GM19043 (cell line): ENCODE measurements at regions not wholly inside any gene's neighbourhood (a gene's known extent, or its start where the extent isn't known, plus 50 kb on each side); places are given as distances from the start of the nearest gene placed in this dataset.

Experiments used
- ATAC-seq: cut with Tn5 transposase; IDR thresholded peaks from one replicate; pipeline ENCODE4 v1.9.1; 2021; ENCODE audit warnings: low read depth; ENCODE audit not compliant: unreplicated experiment

DNA sequence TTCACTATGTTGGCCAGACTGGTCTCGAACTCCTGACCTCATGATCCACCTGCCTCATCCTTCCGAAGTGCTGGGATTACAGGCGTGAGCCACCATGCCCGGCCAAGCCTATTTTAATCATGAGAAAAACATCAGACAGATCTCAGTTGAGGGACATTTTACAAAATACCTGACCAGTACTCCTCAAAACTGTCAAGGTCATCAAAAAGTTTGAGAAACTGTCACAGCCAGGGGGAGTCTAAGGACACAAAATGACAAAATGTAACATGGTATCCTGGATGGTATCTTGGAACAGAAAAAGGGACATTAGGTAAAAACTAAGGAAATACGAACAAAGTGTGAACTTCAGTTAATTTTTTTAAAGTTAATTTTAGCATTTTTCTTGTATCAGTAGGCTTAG lies 219.8 kb upstream of the PPP1R3A start:
- ATAC-seq = no peak

DNA sequence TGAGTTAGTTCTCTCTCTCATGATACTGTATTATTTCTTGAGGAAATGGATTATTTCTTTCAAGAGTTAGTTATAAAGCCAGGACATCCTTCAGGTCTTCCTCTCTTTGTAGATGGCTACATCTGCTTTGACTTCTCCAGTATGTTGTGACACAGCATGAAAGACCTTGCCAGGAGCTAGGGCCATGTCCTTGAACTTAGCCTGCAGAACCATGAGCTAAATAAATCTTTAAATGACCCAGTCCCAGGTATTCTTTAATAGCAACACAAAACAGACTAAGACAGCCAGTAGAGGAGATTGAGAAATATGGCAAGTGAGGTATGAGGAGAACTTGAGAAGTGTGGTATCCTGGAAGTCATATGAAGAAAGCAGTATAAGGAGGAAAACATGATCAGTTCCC lies 214.9 kb upstream of the PPP1R3A start:
- ATAC-seq = no peak

DNA sequence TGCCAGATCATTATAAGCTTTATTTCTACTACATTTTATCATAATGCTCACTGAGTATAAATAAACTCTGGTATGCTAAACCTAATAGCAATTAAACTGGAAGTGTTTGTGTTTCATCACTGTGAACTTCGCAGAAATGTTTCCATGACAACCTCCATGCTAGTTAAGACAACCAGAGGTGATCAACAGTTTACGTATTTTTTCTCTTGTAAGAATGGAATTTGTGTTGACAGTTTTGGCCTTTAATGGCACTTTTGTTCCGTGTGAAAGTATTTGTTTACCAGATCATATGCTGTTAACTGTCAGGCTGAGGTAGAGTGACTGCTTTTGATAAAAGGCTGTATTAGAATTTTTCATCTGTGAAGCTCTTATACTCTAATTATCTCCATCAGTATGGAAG lies 212.1 kb upstream of the PPP1R3A start:
- ATAC-seq = no peak

DNA sequence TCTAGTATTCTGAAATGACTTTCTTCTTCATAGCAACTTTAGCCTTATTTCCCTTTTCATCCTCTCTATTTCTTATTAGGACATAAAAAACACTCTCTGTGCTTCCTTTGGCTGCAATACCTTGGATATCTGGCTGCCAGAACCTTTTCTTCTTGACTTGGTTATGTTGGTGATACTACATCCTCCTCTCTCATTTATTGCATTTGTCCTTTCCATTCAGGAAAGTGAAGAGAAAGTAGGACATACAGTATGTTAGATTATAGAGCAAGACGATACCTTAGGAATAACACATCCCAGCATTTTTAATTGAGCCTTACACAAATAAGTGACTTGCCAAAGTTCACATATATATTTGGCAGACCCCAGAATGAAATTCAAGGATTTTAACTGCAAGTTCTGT lies 210.1 kb upstream of the PPP1R3A start:
- no peak for ATAC-seq

DNA sequence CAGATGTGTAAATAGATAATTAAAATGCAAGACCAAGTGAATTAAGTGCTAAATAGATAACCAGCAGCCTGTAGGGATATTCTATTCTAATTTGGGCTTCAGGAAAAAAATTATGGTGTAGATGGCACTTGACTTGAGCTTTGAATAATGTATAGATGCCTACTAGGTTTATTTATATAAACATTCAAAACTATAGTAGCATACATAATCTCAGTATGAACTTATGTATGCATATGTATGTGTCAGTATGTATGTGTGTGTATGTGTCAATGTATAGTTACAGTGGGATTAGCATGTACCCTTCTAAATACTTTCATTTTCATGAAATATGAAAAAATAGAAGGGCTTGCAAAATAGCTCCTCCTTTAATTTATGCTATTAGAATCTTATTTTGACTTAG lies 207.3 kb upstream of the PPP1R3A start:
- no peak for ATAC-seq

DNA sequence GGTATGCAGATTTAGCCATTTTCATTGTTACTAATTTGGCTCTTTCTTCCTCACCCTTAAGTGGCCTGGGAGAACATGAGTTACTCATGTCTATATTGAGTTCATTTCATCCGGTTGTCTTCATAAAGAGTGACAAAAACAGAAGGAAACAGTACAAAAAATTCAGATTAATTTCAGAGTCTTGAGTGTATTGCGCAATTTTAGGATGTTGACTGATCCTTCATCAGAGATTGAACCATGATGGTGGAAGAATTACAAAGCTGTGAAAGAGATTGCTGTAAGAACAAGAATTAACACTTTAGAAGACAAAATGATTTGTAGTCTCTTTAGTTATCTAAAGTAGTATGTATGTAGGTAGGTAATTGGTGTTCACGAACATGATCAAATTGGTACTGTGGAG lies 194.0 kb upstream of the PPP1R3A start:
- ATAC-seq = no peak

DNA sequence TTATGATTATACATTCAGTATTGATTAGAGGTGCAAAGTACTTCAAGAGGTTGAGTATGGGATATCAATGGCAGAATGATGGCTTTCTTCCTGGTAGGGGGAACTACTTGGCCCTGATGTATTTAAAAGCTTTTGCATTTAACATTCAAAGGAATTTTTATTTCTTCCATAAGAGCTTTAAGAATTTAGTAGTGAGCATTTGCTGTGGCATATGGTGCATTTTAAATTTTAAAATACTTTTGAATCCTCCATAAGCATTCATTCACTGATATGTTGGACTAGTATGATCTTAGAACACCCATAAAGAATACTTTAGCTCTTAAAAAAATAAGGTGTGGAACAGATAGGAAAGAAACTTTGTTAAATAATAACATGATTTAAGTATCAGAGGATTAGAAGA lies 191.9 kb upstream of the PPP1R3A start:
- no peak for ATAC-seq

DNA sequence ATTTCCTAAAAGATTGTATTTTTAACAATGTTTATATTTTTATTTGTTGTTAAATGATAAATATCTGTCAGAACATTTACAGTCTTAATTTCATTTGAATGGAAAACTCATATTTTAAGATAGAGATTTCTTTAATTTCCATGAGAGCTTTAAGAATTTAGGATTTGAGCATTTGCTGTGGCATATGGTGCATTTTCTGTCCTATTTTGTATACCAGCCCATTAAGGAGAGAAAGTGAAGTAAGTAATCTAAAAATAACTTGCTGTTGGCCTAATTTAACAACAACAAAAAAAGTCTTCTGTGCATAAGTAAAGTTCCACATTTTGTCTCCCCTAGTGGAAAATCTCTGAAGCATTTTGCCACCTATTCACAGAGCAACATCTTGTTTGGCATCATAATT lies 190.9 kb upstream of the PPP1R3A start:
- ATAC-seq = no peak

DNA sequence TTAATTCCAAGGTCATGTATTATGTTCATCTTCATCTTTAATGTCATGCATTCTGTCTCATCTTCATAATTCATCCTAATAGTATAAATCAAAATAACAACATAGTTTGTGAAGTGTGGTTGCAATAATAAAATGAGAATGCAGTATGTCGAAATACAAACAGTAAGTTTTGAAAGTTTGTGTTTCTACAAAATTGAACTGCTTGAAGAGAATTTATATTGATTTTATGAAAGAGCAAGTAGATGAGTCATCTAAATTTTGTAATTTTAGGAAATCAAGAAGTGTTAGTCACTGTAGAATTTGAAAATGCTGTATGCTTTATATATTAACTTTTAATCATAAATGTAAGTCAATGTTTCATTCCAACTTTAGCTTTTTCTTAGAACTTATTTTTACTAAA lies 190.5 kb upstream of the PPP1R3A start:
- no peak for ATAC-seq

DNA sequence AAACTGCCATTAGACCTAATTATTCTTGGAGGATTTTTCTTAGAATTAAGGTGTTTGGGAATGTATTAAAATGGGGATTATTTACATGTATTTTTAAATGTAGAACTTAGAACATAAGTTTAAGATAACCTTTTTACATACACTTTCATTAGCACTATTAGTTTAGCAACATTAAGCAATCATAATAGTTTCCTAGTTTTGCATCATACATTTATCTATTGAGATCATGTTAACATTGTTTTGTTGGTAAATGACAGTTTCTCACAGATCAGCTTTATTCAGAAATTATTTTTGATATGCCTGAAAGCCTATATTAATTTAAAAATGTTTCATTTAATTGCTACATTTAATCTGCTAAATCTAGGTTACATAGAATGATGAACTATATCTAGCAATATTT lies 189.7 kb upstream of the PPP1R3A start:
- ATAC-seq = no peak

DNA sequence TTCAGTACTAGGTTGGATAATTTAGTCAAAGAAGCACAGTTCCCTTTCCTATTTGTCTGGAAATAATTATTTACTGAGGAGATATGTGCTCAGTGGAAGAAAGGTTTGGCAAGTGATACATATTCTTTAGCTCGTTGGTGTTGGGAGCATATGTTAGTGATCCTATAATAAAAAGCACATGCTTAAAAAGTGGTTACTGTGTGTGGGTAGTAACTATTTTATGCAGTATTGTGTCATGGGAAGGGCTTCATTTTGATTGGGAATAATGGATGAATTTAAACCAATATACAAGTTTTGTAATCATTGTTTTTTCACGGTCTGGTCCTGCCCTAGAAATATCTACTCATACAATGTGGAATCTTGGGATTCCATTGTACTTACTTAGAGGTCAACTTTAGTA lies 188.7 kb upstream of the PPP1R3A start:
- ATAC-seq = no peak

DNA sequence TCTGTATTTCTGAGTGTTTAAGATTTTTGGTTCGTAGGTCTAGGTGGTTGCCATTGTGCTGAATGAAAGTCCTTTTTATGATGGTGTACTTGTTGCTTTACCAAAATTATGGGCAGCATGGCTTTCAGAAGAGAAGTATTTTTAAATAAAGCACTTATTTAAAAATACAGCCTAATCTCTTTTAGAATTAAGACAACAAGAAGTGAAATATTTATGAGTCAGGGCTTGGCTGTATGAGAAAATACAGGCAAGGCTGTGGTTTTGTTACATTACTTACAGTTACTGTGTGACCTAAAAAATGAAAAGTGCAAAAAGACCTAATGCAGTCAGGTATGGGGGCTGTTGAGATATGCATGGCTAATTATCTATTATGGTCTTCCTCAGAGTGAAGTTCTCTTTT lies 185.2 kb upstream of the PPP1R3A start:
- ATAC-seq = no peak

DNA sequence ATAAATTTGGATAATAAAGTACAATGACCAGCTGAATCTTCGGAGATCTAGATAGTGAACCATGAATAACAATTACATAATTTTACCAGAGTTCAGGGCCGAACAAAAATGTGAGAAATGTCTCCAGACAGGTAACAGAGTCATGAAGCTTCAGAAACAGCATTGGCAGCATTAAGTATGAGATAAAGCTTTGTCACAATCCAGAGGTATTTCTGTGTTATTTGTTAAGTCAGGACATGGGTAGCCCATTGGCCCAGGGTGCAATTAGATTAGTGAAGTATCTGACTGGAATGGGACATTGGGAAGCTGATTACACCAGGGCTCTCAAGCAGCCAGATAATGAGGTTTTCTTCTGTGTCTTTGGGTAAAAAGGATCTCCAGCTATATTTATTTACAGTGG lies 184.2 kb upstream of the PPP1R3A start:
- no peak for ATAC-seq

DNA sequence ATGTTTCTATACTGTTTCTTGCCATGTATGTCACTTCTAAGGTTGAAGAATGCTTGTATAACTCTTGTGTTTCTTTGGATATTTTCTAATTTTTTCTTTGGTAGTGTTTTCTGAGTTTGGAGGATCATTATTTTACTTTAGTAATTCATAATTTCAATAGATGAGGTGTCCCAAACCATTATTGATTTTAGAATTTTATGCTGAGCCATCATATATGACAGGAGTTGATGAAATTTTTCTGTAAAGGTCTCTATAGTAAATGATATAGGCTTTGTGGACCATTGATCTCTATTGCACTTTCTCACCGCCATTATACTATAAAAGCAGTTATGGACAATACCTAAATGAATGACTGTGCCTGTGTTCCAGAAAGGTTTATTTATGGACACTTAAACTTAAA lies 183.3 kb upstream of the PPP1R3A start:
- ATAC-seq = no peak

DNA sequence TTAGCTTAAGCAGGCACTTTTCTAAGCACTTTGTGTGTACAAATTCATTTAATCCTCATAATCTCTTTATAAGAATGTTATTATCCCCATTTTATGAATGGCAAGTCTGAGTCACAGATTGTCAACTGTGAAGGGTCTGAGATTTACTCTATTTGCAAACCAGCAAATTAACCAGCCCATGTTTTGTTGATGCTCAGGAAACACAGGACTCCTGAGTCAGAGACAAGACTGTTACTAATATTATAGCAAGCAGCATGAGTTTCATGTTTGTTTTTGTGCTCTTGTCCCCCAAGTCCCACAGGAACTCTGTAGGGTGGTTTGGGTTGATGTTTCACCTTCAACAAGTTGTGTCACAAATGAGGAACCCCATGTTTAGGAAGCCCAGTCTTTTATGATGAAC lies 182.0 kb upstream of the PPP1R3A start:
- no peak for ATAC-seq

DNA sequence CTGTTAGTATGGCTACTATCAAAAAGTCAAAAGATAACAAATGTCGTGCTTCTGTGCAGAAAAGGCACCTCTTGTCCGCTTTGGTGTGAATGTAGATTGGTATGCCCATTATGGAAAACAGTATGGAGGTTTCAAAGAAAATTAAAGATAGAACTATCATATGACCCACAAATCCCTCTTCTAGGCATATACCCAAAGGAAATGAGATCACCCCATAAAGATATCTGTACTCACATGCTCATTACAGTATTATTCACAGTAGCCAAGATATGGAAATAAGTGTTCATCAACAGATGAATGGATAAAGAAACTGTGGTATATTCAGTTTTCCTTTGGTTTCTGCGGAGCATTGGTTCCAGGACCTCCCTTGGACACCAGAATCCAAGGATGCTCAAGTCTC lies 180.5 kb upstream of the PPP1R3A start:
- ATAC-seq = no peak

DNA sequence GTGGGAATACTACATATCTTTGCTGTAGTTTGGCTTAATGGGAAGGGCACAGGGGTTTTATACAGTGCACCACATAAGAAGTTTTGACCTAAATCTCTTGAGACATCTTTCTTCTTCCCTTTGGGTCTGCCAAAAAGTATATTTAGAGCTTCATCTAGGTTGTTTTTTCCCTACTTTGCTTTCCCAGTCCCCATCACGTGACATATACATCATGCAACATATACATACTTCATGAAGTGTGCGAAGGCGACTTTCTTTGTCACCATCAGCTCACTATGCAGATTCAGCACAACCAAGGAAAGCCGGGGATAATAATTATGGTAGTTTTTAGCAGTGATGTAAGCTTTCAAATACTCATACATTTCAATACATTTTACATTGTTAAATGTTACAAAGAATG lies 177.1 kb upstream of the PPP1R3A start:
- ATAC-seq = no peak

DNA sequence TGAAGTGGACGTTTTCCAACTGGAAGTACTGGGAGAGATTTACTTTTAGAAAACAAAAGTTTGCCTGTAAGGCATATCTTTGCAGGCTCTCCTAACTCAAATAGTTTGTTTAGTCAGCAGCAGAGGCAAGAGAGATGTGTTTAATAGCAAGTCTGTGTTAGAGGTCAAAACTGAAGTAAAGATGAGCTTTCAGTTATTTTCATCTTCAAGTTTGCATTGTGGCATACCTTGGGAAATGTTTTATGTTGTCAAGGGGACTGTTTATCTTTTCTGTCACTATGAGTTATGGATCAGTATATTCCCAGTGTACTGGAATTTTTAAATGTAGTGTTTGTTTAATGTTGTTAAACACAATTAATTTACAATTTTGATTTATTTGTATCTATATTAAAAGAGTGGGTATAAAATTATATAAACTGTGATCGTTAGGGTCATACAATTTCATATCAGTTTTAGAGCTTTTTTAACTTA lies 169.7 kb upstream of the PPP1R3A start:
- no peak for ATAC-seq

DNA sequence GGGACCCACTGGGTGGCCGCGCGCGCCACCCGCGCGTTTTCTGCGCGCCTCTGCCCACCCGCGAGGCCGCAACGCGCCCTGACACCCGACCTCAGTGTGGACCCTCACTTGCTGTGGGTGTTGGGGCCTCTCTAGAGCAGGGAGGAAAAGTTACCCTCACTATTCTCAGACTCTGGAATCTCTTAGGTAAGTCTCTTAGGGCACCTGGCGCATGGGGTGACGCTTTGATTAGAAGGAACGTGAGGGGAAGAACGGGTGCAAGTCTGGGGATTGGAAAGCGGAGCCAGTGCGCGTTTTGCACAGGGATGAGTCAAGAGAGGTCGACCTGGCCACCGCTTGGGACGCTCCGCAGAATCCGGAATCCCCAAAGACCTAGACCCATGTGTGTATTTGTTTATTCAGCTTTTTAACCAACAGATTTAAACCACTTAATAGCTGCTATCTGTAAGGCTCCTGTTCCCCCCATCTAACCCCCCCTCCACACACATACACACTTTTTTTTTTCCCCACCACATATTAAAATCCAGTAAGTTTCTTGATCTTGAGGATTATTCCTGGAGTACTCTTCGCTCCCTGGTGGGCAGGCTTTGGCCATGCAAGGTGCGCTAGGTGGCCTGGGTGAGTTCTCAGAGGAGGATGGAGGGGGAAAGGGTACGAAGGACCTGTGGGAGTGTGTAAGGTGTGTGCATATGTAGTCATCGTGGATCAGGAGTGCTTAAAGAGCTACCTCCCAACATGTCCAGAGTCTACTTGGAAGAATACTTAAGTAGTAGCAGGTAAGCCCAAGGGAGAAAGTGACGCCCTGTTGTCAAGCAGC lies 169.1 kb upstream of the PPP1R3A start:
- no peak for ATAC-seq

DNA sequence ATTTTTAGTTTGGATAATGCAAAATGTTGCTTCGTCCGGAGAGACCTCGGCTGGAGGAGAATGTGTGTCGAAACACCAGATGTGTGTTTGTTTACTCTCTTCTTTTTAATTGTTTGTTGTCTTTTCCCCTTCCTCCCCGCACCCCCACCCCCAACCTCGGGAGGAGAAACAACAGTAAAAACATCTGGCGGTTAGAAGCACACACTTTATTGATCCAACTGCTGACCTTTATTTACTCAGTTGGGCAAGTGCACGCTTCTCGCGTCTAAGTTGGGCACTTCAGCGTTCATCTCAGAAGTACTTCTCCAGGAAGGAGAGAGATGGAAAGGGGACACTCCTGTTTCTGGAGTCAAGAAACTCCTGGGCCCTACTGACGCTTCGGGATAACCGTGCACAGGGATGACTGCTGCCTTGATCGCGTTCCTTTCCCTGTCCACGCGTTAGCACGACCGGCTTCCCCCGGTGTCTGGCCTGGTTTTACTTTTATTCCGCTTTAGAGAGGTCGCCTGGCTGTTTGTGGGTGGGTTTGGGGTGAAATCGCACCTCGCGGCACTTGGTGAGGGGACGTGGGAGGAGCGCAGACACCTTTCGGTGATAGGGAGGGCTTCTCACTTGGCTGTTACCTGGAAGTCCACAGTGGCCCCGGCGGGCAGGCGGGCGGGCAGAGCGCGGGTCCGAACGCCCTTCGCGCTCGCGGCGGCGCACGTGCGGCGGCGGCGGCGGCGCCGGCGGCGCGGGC lies 168.3 kb upstream of the PPP1R3A start:
- ATAC-seq = no peak

DNA sequence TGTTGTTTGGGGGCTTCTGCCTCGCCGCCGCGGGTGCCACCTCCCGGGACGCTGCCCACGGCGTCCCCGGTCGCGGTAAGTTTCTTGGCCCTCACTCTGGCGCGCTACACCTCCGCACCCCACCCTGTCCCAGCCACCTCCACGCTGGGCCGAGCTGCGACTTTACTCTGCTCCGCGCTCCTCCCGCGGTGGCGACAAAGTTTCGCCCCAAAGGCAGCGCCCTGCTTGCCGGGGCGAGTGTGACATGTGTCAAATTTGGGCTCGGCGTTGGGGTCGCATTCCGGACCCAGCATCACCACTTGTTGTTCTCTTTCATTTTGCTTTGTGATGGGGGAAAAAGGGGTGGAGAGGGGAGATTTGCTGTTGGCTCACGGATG lies 167.7 kb upstream of the PPP1R3A start:
- no peak for ATAC-seq
